IMR-90 (cell line): ENCODE measurements at regions not wholly inside any gene's neighbourhood (a gene's known extent, or its start where the extent isn't known, plus 50 kb on each side); places are given as distances from the start of the nearest gene placed in this dataset.

Experiments
- ATAC-seq: fragments of 200-7000 bp; cut with Tn5 transposase; 2 replicates; pipeline ENCODE4 v1.9.1; 2020; ENCODE audit warnings: low read depth, mild to moderate bottlenecking, moderate library complexity
- BruUV-seq: library from RNA; stranded (reverse); fragments of 400-500 nt; replicated peaks from 2 replicates; lab custom pipeline; 2021; lab: Mats Ljungman, UMichigan
- CTCF ChIA-PET: fragments of 300-600 bp; formaldehyde crosslinking; extraction: SDS; loops from one replicate; lab custom pipeline; 2021; ENCODE audit warnings: antibody characterized with exemption; lab: Yijun Ruan, JAX
- POLR2A ChIA-PET: fragments of 300-600 bp; sonication (Branson Sonifier 250); formaldehyde crosslinking; loops from one replicate; lab custom pipeline; 2022; ENCODE audit warnings: antibody characterized with exemption; ENCODE audit not compliant: unreplicated experiment; lab: Charles Lee
- DNase-seq: peaks from one replicate; pipeline ENCODE4 v3.0.0; 2013
- H2AFZ ChIP-seq: replicated peaks from 2 replicates; pipeline ENCODE3; 2013; ENCODE audit warnings: low read length, mild to moderate bottlenecking; ENCODE audit not compliant: poor library complexity
- H2AK5ac ChIP-seq: 2 replicates; pipeline ENCODE4 v1.6.1; 2013; ENCODE audit warnings: low read depth, low read length, inconsistent platforms
- H2AK9ac ChIP-seq: replicated peaks from 2 replicates; pipeline ENCODE3; 2013; ENCODE audit warnings: mild to moderate bottlenecking, low read depth, low read length, moderate library complexity; ENCODE audit not compliant: poor library complexity
- H2BK120ac ChIP-seq: 2 replicates; pipeline ENCODE4 v1.6.1; 2013; ENCODE audit warnings: low read depth, low read length, inconsistent platforms
- H2BK15ac ChIP-seq: 3 replicates; pipeline ENCODE4 v1.6.1; 2013; ENCODE audit warnings: low read depth, low read length, inconsistent platforms
- H2BK20ac ChIP-seq: 2 replicates; pipeline ENCODE4 v1.6.1; 2013; ENCODE audit warnings: low read depth, mild to moderate bottlenecking, inconsistent platforms, low read length, moderate library complexity
- H2BK5ac ChIP-seq: 2 replicates; pipeline ENCODE4 v1.6.1; 2013; ENCODE audit warnings: mild to moderate bottlenecking, low read depth, low read length, inconsistent platforms; ENCODE audit not compliant: poor library complexity, severe bottlenecking
- H3K14ac ChIP-seq: replicated peaks from 2 replicates; pipeline ENCODE4 v1.6.1; 2013; ENCODE audit warnings: low read depth, low read length, inconsistent platforms
- H3K18ac ChIP-seq: 2 replicates; pipeline ENCODE4 v1.6.1; 2013; ENCODE audit warnings: low read depth, low read length, control low read depth
- H3K23ac ChIP-seq: 2 replicates; pipeline ENCODE4 v1.6.1; 2013; ENCODE audit warnings: low read depth, low read length, inconsistent platforms
- H3K27ac ChIP-seq: 2 replicates; pipeline ENCODE4 v1.5.1; 2013; ENCODE audit warnings: mild to moderate bottlenecking, control low read depth, low read length; ENCODE audit not compliant: insufficient read depth
- H3K27me3 ChIP-seq: 2 replicates; pipeline ENCODE4 v1.6.1; 2013; ENCODE audit warnings: low read length; ENCODE audit not compliant: control insufficient read depth, insufficient read depth
- H3K36me3 ChIP-seq: 2 replicates; pipeline ENCODE4 v1.6.1; 2013; ENCODE audit warnings: low read length, mixed read lengths; ENCODE audit not compliant: control insufficient read depth, insufficient read depth
- H3K4ac ChIP-seq: 2 replicates; pipeline ENCODE4 v1.6.1; 2013; ENCODE audit warnings: low read depth, low read length, inconsistent platforms
- H3K4me1 ChIP-seq: 2 replicates; pipeline ENCODE4 v1.6.1; 2013; ENCODE audit warnings: low read length, mixed read lengths; ENCODE audit not compliant: control insufficient read depth, insufficient read depth
- H3K4me2 ChIP-seq: 2 replicates; pipeline ENCODE4 v1.6.1; 2013; ENCODE audit warnings: low read depth, mild to moderate bottlenecking, control low read depth, low read length, moderate library complexity
- H3K4me3 ChIP-seq: 2 replicates; pipeline ENCODE4 v1.5.1; 2013; ENCODE audit warnings: low read depth, mild to moderate bottlenecking, control low read depth, low read length, moderate library complexity; ENCODE audit not compliant: insufficient read depth
- H3K56ac ChIP-seq: 2 replicates; pipeline ENCODE4 v1.6.1; 2013; ENCODE audit warnings: low read length, inconsistent platforms; ENCODE audit not compliant: insufficient read depth; ENCODE audit errors: extremely low read depth
- H3K79me1 ChIP-seq, 2 experiments: 2 replicates each; pipeline ENCODE4 v1.6.1; 2013; ENCODE audit warnings: low read length in 2 of 2, inconsistent platforms in 1 of 2, low read depth in 1 of 2
- H3K9ac ChIP-seq: 2 replicates; pipeline ENCODE4 v1.6.1; 2013; ENCODE audit warnings: low read depth, low read length, control low read depth
- H3K9me1 ChIP-seq: 2 replicates; pipeline ENCODE4 v1.6.1; 2013; ENCODE audit warnings: low read length, inconsistent platforms; ENCODE audit not compliant: insufficient read depth
- H3K9me3 ChIP-seq: 2 replicates; pipeline ENCODE4 v1.6.1; 2013; ENCODE audit warnings: low read length; ENCODE audit not compliant: control insufficient read depth, insufficient read depth
- H4K20me1 ChIP-seq: 2 replicates; pipeline ENCODE4 v1.6.1; 2013; ENCODE audit warnings: low read length, inconsistent platforms; ENCODE audit not compliant: insufficient read depth
- H4K5ac ChIP-seq: 2 replicates; pipeline ENCODE4 v1.6.1; 2013; ENCODE audit warnings: mild to moderate bottlenecking, low read depth, low read length, control low read depth
- H4K8ac ChIP-seq, 2 experiments: 2 replicates each; pipeline ENCODE4 v1.6.1; 2013; ENCODE audit warnings: low read depth in 2 of 2, low read length in 2 of 2, control low read depth in 1 of 2, inconsistent platforms in 1 of 2
- H4K91ac ChIP-seq: 2 replicates; pipeline ENCODE4 v1.6.1; 2013; ENCODE audit warnings: low read depth, low read length, inconsistent platforms; ENCODE audit not compliant: insufficient read depth
- BHLHE40 ChIP-seq: fragments of 150-350 bp; IDR thresholded peaks from 2 replicates; pipeline ENCODE4 v1.6.1; 2016; ENCODE audit warnings: mild to moderate bottlenecking, low read depth, low read length
- CEBPB ChIP-seq: IDR thresholded peaks from 2 replicates; pipeline ENCODE4 v1.6.1; 2012; ENCODE audit warnings: low read depth, low read length, improper control_type of control experiment
- CHD1 ChIP-seq: IDR thresholded peaks from 2 replicates; pipeline ENCODE4 v1.6.1; 2012; ENCODE audit warnings: low read depth, low read length, improper control_type of control experiment
- CTCF ChIP-seq: conservative IDR thresholded peaks from 2 replicates; pipeline ENCODE4 v1.5.1; 2012; ENCODE audit warnings: mild to moderate bottlenecking, low read depth, low read length, improper control_type of control experiment
- ELK1 ChIP-seq: fragments of 150-350 bp; IDR thresholded peaks from 2 replicates; pipeline ENCODE4 v1.6.1; 2016; ENCODE audit warnings: low read depth, mild to moderate bottlenecking, low read length, moderate library complexity, borderline replicate concordance
- FOS ChIP-seq: fragments of 150-350 bp; IDR thresholded peaks from 2 replicates; pipeline ENCODE4 v1.6.1; 2016; ENCODE audit warnings: low read depth, low read length
- MAFK ChIP-seq: IDR thresholded peaks from 2 replicates; pipeline ENCODE4 v1.6.1; 2012; ENCODE audit warnings: low read depth, low read length, improper control_type of control experiment
- MAZ ChIP-seq: IDR thresholded peaks from 2 replicates; pipeline ENCODE4 v1.6.1; 2012; ENCODE audit warnings: low read depth, mild to moderate bottlenecking, low read length, improper control_type of control experiment, moderate library complexity, borderline replicate concordance
- MXI1 ChIP-seq: IDR thresholded peaks from 2 replicates; pipeline ENCODE4 v1.6.1; 2012; ENCODE audit warnings: low read depth, mild to moderate bottlenecking, low read length, moderate library complexity, borderline replicate concordance
- NFE2L2 ChIP-seq: fragments of 150-350 bp; IDR thresholded peaks from 2 replicates; pipeline ENCODE4 v1.6.1; 2016; ENCODE audit warnings: low read depth, mild to moderate bottlenecking, low read length
- POLR2A ChIP-seq: IDR thresholded peaks from 2 replicates; pipeline ENCODE4 v1.6.1; 2012; ENCODE audit warnings: mild to moderate bottlenecking, low read depth, low read length
- RAD21 ChIP-seq: IDR thresholded peaks from 2 replicates; pipeline ENCODE4 v1.6.1; 2012; ENCODE audit warnings: low read length, improper control_type of control experiment
- RCOR1 ChIP-seq: IDR thresholded peaks from 2 replicates; pipeline ENCODE4 v1.6.1; 2012; ENCODE audit warnings: mild to moderate bottlenecking, low read length, improper control_type of control experiment; ENCODE audit not compliant: insufficient replicate concordance
- RFX5 ChIP-seq: IDR thresholded peaks from 2 replicates; pipeline ENCODE4 v1.8.0; 2012; ENCODE audit warnings: low read depth, mild to moderate bottlenecking, low read length, moderate library complexity
- SMC3 ChIP-seq: fragments of 150-350 bp; IDR thresholded peaks from 2 replicates; pipeline ENCODE4 v1.6.1; 2016; ENCODE audit warnings: low read depth, mild to moderate bottlenecking, antibody characterized with exemption, low read length, moderate library complexity
- WGBS, 2 experiments: methylation state at CpG; one replicate each; pipeline versions ENCODE4 v1.1.5 to v1.1.7; 2013; ENCODE audit warnings: missing lambda C conversion rate in 2 of 2; ENCODE audit not compliant: insufficient read length in 1 of 2; ENCODE audit errors: extremely low coverage in 2 of 2; 5-methylcytosine and 5-hydroxymethylcytosine counted together
- dilution Hi-C: fragments of 300-500 bp; cut with HindIII; formaldehyde crosslinking; loops from one replicate; pipeline ENCODE4 v1.14.3; 2018; ENCODE audit warnings: low sequenced_read_pairs; ENCODE audit not compliant: unreplicated experiment
- in situ Hi-C: fragments of 300-500 bp; cut with MboI; formaldehyde crosslinking; loops from 3 replicates; pipeline ENCODE4 v1.14.3; 2019; ENCODE audit warnings: low sequenced_read_pairs, inconsistent platforms, mixed read lengths
- intact Hi-C: fragments of 100-400 bp; cut with micrococcal nuclease; formaldehyde crosslinking; loops from 2 replicates; pipeline ENCODE4 v1.10.0; 2022
- TF ChIP-seq, protein P1 (sequence below): fragments of 150-350 bp; IDR thresholded peaks from 2 replicates; pipeline ENCODE4 v1.6.1; 2017; ENCODE audit warnings: mild to moderate bottlenecking, antibody characterized with exemption, low read length, low read depth

DNA sequence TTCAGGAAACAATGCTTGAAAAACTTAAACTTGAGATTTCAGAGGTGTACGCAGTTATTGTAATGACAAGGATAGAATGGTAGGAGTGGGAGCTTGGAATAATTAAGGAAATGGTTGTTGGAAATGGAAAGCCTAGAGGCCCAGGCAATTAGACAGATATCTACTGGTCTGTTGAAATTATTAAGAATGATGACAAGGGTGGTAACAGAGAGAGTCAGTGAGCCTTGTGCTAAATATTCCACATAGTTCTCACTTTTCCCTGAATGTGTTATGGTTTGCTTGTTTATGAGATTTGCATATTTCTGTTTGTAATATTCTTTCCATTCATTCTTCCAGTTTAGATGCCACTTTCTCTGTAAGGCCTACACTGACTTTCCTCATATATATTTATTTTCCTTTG is 66.0 kb upstream of the ATP2B1 start:
- H2BK5ac ChIP-seq = peak overlapping the region; percentile 17
- H2BK15ac ChIP-seq = peak overlapping the region; percentile 59
- no TSS peak for BruUV-seq
- H3K4me1 ChIP-seq = peaks cover 3% of the 10 kb centered on the region
- TF ChIP-seq FOS = no peak
- TF ChIP-seq, protein P1, sequence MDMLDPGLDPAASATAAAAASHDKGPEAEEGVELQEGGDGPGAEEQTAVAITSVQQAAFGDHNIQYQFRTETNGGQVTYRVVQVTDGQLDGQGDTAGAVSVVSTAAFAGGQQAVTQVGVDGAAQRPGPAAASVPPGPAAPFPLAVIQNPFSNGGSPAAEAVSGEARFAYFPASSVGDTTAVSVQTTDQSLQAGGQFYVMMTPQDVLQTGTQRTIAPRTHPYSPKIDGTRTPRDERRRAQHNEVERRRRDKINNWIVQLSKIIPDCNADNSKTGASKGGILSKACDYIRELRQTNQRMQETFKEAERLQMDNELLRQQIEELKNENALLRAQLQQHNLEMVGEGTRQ = no peak
- no peak for TF ChIP-seq NFE2L2
- TF ChIP-seq CHD1 = no peak
- TF ChIP-seq POLR2A = no peak
- no peak for TF ChIP-seq ELK1
- no peak for TF ChIP-seq BHLHE40
- TF ChIP-seq MAZ = no peak
- TF ChIP-seq SMC3 = no peak
- no peak for TF ChIP-seq RAD21
- no peak for TF ChIP-seq RFX5
- TF ChIP-seq MXI1 = no peak
- no peak for TF ChIP-seq CTCF
- no peak for TF ChIP-seq CEBPB
- no peak for TF ChIP-seq RCOR1
- no peak for TF ChIP-seq MAFK
- H4K20me1 ChIP-seq = no peaks in the 10 kb centered on the region
- H4K91ac ChIP-seq = peak overlapping the region; percentile 6; the same call in 1 of the 2 replicates
- DNase-seq (no peak), ATAC-seq (no peak)
- peak overlapping the region; percentile 85 for H3K14ac ChIP-seq
- no peaks in the 10 kb centered on the region for H3K9me3 ChIP-seq
- peak overlapping the region in 1 of 2 experiments; percentile 66; a peak in 2 of 4 replicates for H4K8ac ChIP-seq
- H3K27me3 ChIP-seq = no peaks in the 10 kb centered on the region
- H3K4me3 ChIP-seq = no peak overlapping the region
- peaks cover 5% of the 10 kb centered on the region; the same call in 1 of the 2 replicates for H3K9me1 ChIP-seq
- peak overlapping the region; percentile 88 for H2BK120ac ChIP-seq
- H2AFZ ChIP-seq = no peak overlapping the region
- H3K4ac ChIP-seq = peak overlapping the region; percentile 69; the same call in 1 of the 2 replicates
- H2AK9ac ChIP-seq = no peak overlapping the region
- peak overlapping the region; percentile 14; the same call in 1 of the 2 replicates for H3K56ac ChIP-seq
- WGBS, 2 experiments = no CpG with 5 or more reads among the region's 1 CpG
- H3K18ac ChIP-seq = peak overlapping the region; percentile 16; the same call in 1 of the 2 replicates
- peak overlapping the region; percentile 31; the same call in 1 of the 2 replicates for H3K23ac ChIP-seq
- H2AK5ac ChIP-seq = peak overlapping the region; percentile 68
- H4K5ac ChIP-seq = no peak overlapping the region; the same call in 1 of the 2 replicates
- H3K4me2 ChIP-seq = no peak overlapping the region
- H3K9ac ChIP-seq = no peak overlapping the region
- H2BK20ac ChIP-seq = peak overlapping the region; percentile 94
- H3K36me3 ChIP-seq = no peaks in the 10 kb centered on the region
- CTCF ChIA-PET = interaction anchor here (0.6 kb wide), 1 partner anchor 95 kb away, joined by 3 read pairs; no protein-coding TSS in a partner anchor
- in situ Hi-C loops (no loop called here), intact Hi-C loops (no loop called here), dilution Hi-C loops (no loop called here)
- no peak overlapping the region for H3K27ac ChIP-seq
- POLR2A ChIA-PET = no interaction called here
- no peaks in the 10 kb centered on the region for H3K79me1 ChIP-seq
